Stimulated activated CD4-positive, alpha-beta T cell treated with anti-CD3 and anti-CD28 coated beads, TNF-alpha, amount 100 ng/mL, for 1 hour (primary cell): ENCODE measurements at regions not wholly inside any gene's neighbourhood (a gene's known extent, or its start where the extent isn't known, plus 50 kb on each side); places are given as distances from the start of the nearest gene placed in this dataset.

ENCODE experiments used
- DNase-seq, 3 donors: peaks; one replicate each; pipeline ENCODE4 v3.0.0-alpha.2; 2020; ENCODE audit warnings: low read depth in 3 of 3, low spot score in 1 of 3

DNA sequence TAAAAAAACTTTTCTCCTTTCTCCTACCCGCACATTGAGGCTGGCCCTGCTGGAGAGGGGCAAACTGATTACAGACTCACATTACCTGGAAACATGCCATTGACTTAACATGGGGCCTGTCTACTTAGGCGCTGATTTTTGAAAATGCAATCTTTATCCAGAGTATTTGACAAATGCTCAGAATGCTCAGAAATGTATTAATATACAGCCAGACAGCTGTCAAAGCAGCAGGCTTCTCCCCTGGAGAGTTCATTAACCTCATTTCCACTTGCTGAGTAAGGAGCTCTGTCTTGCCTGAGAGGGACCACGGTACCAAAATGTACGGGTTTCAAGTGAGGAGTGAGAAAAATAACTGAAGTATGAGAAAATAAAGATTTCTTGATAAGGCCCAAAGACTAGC, 95.7 kb downstream of the PAX1 start:
- DNase-seq, result no peak

DNA sequence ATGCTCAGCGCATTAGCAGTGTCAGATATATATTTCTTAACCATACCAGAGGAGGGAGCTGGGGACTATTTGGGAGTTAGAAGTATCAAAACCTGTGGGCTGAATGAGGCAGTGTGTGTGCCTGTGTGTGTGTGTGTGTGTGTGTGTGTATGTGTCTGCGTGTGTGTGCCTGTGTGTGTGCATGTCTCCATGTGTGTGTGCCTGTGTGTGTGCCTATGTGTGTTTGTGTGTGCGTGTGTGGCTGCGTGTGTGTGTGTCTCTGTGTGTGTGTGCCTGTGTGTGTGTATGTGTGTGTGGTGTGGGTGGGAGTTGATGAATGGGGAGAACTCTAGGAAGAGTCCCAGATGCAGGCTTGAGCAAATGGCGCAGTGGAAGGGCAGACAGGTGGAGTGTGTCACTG, 92.9 kb downstream of the PAX1 start:
- DNase-seq, result no peak

DNA sequence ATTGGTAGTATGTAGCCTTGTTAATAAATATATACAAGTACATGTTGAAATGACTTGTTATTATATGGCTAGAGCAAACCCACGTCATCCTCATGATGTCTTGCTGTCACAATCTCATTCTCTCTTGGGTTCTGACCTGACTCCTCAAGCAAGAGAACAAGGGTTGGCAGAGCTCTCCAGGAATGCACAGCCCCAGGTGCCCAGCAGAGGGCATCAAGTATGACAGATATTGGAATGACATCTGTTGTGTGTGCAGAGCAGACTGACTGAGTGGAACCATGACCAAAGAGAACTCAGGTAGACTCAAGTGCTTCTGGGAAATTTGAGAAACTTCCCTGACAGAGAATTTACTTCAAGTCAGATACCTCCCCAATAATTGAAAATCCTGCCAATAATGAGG, 90.6 kb downstream of the PAX1 start:
- DNase-seq, result no peak

DNA sequence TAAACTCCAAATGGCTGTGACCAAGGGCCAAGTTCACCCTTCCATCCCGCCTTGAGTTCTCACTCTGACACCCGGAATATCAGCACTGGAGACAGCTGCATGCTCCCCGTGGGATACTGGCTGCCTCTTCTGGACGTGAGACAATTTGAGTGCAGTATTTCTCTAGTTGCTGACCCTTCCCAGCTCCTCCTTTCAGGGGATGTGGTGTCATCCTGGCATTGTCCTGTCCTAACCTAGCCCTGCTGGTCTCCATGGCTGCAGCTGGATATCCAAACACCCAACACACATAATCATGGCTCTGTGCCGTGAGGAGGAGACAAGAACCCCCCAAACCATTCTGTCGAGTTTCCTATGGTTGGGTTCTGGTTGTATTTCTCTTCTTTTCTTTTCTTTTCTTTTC, 82.6 kb downstream of the PAX1 start:
- DNase-seq, result no peak

DNA sequence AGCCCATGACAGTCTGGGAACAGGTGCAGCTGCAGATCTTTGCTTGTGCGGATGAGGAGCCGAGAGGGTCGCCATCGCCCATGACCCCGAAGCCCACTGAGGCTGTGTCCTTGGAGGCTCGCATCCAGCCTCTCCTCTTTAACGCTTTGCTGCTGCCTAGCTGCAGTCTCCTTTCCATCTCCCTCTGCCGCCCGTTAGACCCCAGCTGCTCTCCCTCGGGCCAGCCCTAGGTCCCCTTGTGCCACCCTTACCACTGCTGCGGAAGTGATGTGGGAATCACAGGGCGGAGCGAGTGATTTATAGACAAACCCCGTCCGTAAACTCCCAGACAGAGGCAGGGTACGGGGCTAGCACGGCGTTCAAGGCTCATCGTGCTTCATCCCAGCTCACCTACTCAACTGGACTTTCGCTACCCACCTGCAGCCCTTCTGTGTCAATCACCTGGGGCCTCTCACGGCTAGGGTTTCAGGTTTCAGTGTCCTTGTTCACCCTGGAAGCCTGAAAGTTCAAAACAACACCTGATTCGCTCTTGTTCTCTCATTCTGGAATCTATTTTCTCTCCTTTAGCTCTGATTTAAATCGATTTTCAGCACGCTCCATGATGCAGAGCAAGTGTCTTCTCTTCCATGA, 76.1 kb downstream of the PAX1 start:
- no peak for DNase-seq

DNA sequence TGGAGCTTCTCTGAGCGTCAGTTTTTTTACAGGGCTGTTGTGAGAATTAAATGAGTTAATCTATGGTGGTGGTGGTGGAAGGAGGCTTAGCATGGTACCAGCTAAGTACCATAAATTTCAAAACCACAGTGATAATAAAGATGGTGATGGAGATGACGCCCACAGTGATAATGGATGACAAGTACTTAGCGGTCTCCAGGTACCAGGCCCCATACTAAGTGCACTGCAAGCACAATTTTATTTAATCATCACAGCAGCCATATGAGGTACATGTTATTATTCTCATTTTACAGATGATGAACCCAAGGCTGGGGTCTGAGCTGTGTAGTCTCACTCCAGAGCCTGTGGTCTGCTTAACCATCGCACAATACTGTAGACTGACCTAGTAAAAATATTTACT, 75.1 kb downstream of the PAX1 start:
- no peak for DNase-seq
